OCI-LY1 (cell line): ENCODE measurements at regions not wholly inside any gene's neighbourhood (a gene's known extent, or its start where the extent isn't known, plus 50 kb on each side); places are given as distances from the start of the nearest gene placed in this dataset.

Experiments used
- CTCF ChIP-seq: fragments of 200-600 bp; sonication (generic), shearing (Covaris generic); IDR thresholded peaks from 2 replicates; pipeline ENCODE4 v1.5.1; 2017; ENCODE audit warnings: mild to moderate bottlenecking, antibody characterized with exemption, low read length, moderate library complexity, mixed read lengths
- EZH2 ChIP-seq: fragments of 200-600 bp; sonication (generic), shearing (Covaris generic); IDR thresholded peaks from 2 replicates; pipeline ENCODE4 v1.8.0; 2017; ENCODE audit warnings: borderline replicate concordance, mixed run types, mild to moderate bottlenecking, antibody characterized with exemption, low read length, moderate library complexity, mixed read lengths

DNA sequence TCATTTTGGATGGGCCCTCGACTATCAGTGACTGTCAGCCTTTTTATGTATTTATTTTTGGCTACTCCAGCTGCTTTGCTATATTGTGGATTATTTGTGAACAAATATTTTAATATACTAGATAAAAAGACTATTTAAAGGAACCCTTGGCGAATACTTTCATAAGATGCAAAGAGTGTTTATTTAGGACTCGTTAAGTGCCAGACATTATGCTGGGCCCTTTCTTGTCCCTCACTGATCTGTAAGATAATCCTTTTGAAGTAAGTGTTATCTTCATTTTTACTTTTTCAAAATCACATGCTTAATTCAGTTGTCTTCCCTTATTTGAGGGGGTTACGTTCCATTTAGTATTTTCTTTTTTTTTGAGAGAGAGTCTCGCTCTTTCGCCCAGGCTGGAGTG lies 376.8 kb upstream of the C2CD4B start:
- TF ChIP-seq CTCF (no peak), EZH2 (no peak)
